ENCODE measurements at regions not wholly inside any gene's neighbourhood (a gene's known extent, or its start where the extent isn't known, plus 50 kb on each side); places are given as distances from the start of the nearest gene placed in this dataset.
"Not testable (repeated sequence)": the region's sequence is repeated elsewhere in the genome, so short reads cannot be mapped to it uniquely, and the experiment has no call there.

GRCh38 chr4:13921805-13922204 is 294.3 kb upstream of the BOD1L1 start:
- Histone ChIP-seq H3K9ac (ENCODE audit: low read depth, low read length) (no peak overlapping the region), H3K4me1 (ENCODE audit: insufficient read depth, low read length) (peaks cover 6% of the 10 kb centered on the region; the same call in 1 of the 2 replicates), H3K27me3 (ENCODE audit: insufficient read depth, low read length) (no peaks in the 10 kb centered on the region), H3K36me3 (ENCODE audit: insufficient read depth, low read depth, low read length) (no peaks in the 10 kb centered on the region), H3K4me3 (ENCODE audit: low read length) (no peak overlapping the region), H3K27ac (ENCODE audit: low read length) (no peak overlapping the region), H3K9me3 (ENCODE audit: insufficient read depth, low read depth, low read length) (no peaks in the 10 kb centered on the region)

DNA sequence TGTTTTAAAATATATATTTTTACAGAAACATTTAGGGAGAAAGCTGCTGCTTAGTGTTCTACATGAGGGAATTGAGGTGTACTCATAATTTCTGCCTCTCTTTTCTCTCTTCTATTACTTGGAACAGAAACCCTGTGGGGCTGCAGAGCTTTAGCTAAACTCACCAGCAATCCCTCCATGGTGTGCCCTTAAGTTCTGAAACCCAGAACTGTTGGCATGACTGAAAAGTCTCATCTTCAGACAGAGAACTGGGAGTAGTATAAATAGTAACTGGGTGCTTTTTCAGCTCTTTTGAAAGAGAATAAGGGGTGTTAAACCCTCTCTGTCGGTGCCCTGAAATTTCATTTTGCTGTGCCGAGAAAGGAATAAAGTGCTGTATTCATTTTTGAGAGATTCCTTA is 294.9 kb upstream of the BOD1L1 start:
- H3K9me3 ChIP-seq (ENCODE audit: insufficient read depth, low read depth, low read length), result no peaks in the 10 kb centered on the region
- no peak overlapping the region for H3K4me3 ChIP-seq (ENCODE audit: low read length)
- H3K4me1 ChIP-seq (ENCODE audit: insufficient read depth, low read length), result peaks cover 6% of the 10 kb centered on the region; the same call in 1 of the 2 replicates
- H3K36me3 ChIP-seq (ENCODE audit: insufficient read depth, low read depth, low read length), result no peaks in the 10 kb centered on the region
- H3K27ac ChIP-seq (ENCODE audit: low read length), result no peak overlapping the region
- no peak overlapping the region for H3K9ac ChIP-seq (ENCODE audit: low read depth, low read length)
- no peaks in the 10 kb centered on the region for H3K27me3 ChIP-seq (ENCODE audit: insufficient read depth, low read length)

DNA sequence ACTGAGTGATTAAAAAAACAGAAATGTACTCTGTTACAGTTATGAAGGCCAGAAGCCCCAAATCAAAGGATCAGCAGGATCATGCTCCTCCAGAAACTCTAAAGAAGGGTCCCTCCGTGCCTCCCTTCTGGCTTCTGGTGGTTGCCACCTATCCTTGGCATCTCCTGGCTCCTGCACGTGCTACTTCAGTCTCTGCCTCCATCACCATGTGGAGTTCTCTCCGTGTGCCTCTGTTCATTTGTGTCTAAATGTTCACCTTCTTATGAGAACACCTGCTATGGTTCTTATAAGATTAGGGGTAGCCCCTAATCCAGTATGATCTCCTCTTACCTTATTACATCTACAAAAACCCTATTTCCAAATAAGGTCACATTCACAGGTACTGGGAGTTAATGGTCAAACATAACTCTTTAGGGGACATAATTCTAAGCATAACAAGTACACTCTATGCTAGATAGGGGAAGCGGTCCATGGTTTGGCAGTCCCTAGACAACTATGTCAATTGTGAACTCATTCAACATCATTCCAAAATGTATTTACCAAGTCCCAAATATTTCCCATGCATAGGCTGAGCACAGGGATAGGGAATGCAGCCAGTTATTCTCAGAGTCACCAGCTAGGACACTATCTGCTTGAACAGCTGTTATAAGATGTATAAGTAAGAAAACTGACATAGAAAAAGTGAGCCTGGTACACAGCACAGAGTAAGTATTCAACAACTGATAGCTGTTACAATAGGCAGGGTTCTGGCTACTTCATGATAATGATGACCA is 295.5 kb upstream of the BOD1L1 start:
- Histone ChIP-seq H3K9ac (ENCODE audit: low read depth, low read length) (no peak overlapping the region), H3K4me3 (ENCODE audit: low read length) (no peak overlapping the region), H3K36me3 (ENCODE audit: insufficient read depth, low read depth, low read length) (no peaks in the 10 kb centered on the region), H3K27me3 (ENCODE audit: insufficient read depth, low read length) (no peaks in the 10 kb centered on the region), H3K9me3 (ENCODE audit: insufficient read depth, low read depth, low read length) (no peaks in the 10 kb centered on the region), H3K4me1 (ENCODE audit: insufficient read depth, low read length) (peaks cover 6% of the 10 kb centered on the region; the same call in 1 of the 2 replicates), H3K27ac (ENCODE audit: low read length) (no peak overlapping the region)

DNA sequence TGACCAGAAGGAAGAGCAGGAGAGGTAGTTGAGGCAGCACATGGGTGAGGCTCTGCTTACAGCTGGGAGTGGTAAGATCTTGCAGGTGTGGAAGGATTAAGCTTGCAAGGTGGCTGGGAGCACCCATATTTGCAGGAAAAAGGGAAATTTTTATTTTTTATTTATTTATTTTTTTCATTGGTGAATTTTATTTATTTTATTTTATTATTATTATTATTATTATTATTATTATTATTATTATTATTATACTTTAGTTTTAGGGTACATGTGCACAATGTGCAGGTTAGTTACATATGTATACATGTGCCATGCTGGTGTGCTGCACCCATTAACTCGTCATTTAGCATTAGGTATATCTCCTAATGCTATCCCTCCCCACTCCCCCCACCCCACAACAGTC is 297.4 kb upstream of the BOD1L1 start:
- H3K4me1 ChIP-seq (ENCODE audit: insufficient read depth, low read length); H3K27ac ChIP-seq (ENCODE audit: low read length); H3K4me3 ChIP-seq (ENCODE audit: low read length); H3K9ac ChIP-seq (ENCODE audit: low read depth, low read length); H3K27me3 ChIP-seq (ENCODE audit: insufficient read depth, low read length); H3K36me3 ChIP-seq (ENCODE audit: insufficient read depth, low read depth, low read length); H3K9me3 ChIP-seq (ENCODE audit: insufficient read depth, low read depth, low read length): not testable (repeated sequence)

DNA sequence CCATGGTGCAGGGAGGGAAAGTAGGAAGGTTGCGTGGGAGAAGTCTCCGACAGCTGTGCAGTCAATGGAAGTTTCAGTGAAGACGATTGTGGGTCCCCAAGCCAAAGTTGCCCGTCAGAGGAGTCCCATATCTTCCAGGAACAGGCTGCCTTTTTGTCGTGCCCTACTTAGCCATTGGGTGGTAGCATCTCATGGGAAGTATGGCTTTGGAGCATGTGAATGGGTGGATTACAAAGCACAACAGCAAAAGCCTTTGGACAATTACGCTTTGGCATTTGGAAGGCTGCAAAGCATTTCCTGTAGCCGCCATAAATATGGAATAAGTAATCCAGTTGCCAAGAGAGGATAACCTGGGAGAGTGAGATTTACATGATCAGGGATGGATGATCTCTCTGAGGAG is 300.7 kb upstream of the BOD1L1 start:
- no peaks in the 10 kb centered on the region for H3K36me3 ChIP-seq (ENCODE audit: insufficient read depth, low read depth, low read length)
- no peak overlapping the region for H3K9ac ChIP-seq (ENCODE audit: low read depth, low read length)
- no peaks in the 10 kb centered on the region for H3K4me1 ChIP-seq (ENCODE audit: insufficient read depth, low read length)
- H3K4me3 ChIP-seq (ENCODE audit: low read length), result no peak overlapping the region
- no peak overlapping the region for H3K27ac ChIP-seq (ENCODE audit: low read length)
- no peaks in the 10 kb centered on the region for H3K9me3 ChIP-seq (ENCODE audit: insufficient read depth, low read depth, low read length)
- H3K27me3 ChIP-seq (ENCODE audit: insufficient read depth, low read length), result no peaks in the 10 kb centered on the region

- no peak overlapping the region for H3K27ac ChIP-seq (ENCODE audit: low read length)
- no peaks in the 10 kb centered on the region for H3K9me3 ChIP-seq (ENCODE audit: insufficient read depth, low read depth, low read length)
- H3K36me3 ChIP-seq (ENCODE audit: insufficient read depth, low read depth, low read length), result no peaks in the 10 kb centered on the region
- H3K9ac ChIP-seq (ENCODE audit: low read depth, low read length), result no peak overlapping the region
- no peak overlapping the region for H3K4me3 ChIP-seq (ENCODE audit: low read length)
- no peaks in the 10 kb centered on the region for H3K4me1 ChIP-seq (ENCODE audit: insufficient read depth, low read length)
- H3K27me3 ChIP-seq (ENCODE audit: insufficient read depth, low read length), result no peaks in the 10 kb centered on the region
These were observed 302.6 kb upstream of the BOD1L1 start for GRCh38 chr4:13930155-13930554.

GRCh38 chr4:13933191-13933590 is 305.7 kb upstream of the BOD1L1 start:
- Histone ChIP-seq H3K4me1 (ENCODE audit: insufficient read depth, low read length) (no peaks in the 10 kb centered on the region), H3K27me3 (ENCODE audit: insufficient read depth, low read length) (no peaks in the 10 kb centered on the region), H3K27ac (ENCODE audit: low read length) (no peak overlapping the region), H3K9me3 (ENCODE audit: insufficient read depth, low read depth, low read length) (no peaks in the 10 kb centered on the region), H3K36me3 (ENCODE audit: insufficient read depth, low read depth, low read length) (no peaks in the 10 kb centered on the region), H3K9ac (ENCODE audit: low read depth, low read length) (no peak overlapping the region), H3K4me3 (ENCODE audit: low read length) (no peak overlapping the region)

DNA sequence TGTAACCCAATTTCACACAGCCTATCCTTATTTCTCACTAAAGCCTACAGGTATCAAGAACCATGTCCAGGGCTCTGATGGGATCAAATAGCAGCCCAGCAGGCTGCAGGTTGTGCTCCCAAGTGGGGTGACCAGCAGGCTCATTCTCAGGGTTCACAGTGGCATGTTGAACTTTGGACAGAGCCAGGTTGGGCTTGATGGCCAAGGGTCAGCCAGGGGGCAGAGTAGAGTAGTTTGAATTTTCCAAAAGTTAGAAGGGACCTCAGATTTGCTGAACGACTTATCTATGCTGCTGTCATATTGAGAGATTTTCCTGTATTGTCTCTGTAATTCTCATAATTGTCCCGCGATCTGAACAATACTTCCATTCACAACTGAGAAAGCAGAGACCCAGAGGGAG is 310.8 kb upstream of the BOD1L1 start:
- H3K4me3 ChIP-seq (ENCODE audit: low read length), result no peak overlapping the region
- H3K27ac ChIP-seq (ENCODE audit: low read length), result no peak overlapping the region
- H3K9ac ChIP-seq (ENCODE audit: low read depth, low read length), result no peak overlapping the region
- no peaks in the 10 kb centered on the region for H3K4me1 ChIP-seq (ENCODE audit: insufficient read depth, low read length)
- H3K36me3 ChIP-seq (ENCODE audit: insufficient read depth, low read depth, low read length), result no peaks in the 10 kb centered on the region
- no peaks in the 10 kb centered on the region for H3K27me3 ChIP-seq (ENCODE audit: insufficient read depth, low read length)
- no peaks in the 10 kb centered on the region for H3K9me3 ChIP-seq (ENCODE audit: insufficient read depth, low read depth, low read length)

- Histone ChIP-seq H3K27me3 (ENCODE audit: insufficient read depth, low read length) (no peaks in the 10 kb centered on the region), H3K4me3 (ENCODE audit: low read length) (no peak overlapping the region), H3K36me3 (ENCODE audit: insufficient read depth, low read depth, low read length) (no peaks in the 10 kb centered on the region), H3K9me3 (ENCODE audit: insufficient read depth, low read depth, low read length) (no peaks in the 10 kb centered on the region), H3K27ac (ENCODE audit: low read length) (no peak overlapping the region), H3K9ac (ENCODE audit: low read depth, low read length) (no peak overlapping the region), H3K4me1 (ENCODE audit: insufficient read depth, low read length) (no peaks in the 10 kb centered on the region)
These were observed 313.4 kb upstream of the BOD1L1 start for GRCh38 chr4:13940921-13941320.

DNA sequence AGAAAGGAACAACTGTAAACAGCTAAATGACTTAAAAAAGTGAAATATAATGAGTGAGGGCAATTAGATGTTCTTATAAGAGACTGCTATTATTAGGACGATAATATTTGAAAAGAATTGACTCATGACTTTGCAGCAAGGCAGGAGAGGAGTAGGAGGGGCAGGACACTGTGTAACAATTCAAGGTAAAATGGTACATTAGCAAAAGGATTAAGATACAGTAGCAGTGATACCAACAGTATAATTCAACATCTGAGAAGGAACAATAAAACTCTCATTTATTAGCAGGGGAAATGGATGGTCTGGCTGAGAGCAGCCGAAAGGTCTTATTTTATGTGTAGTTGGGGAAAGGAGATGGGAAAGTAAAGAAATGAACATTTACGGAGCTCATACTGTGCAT is 315.5 kb upstream of the BOD1L1 start:
- Histone ChIP-seq H3K9me3 (ENCODE audit: insufficient read depth, low read depth, low read length) (no peaks in the 10 kb centered on the region), H3K9ac (ENCODE audit: low read depth, low read length) (no peak overlapping the region), H3K4me3 (ENCODE audit: low read length) (no peak overlapping the region)

DNA sequence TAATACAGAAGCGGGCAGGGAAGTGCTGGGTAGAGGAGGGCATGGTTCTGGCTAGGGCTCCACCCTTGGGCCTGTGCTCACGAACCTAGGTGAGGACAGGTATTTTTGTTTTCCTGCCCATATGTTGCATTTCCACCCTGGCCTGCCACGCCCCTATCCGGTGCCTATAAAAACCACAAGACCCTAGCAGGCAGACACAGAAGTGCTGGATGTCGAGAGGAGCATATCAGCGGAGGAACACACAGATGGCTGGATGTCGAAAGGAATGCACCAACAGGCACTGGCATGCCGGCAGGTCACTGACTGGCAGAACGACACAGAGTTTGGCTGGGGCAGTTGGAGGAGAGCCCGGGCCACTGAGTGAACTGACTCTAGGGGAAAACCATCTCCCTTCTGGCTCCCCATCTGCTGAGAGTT is 316.6 kb upstream of the BOD1L1 start:
- no peaks in the 10 kb centered on the region for H3K9me3 ChIP-seq (ENCODE audit: insufficient read depth, low read depth, low read length)
- H3K9ac ChIP-seq (ENCODE audit: low read depth, low read length), result no peak overlapping the region
- H3K4me3 ChIP-seq (ENCODE audit: low read length), result no peak overlapping the region

More for the DNA sequence above, 315.5 kb upstream of the BOD1L1 start:
- Histone ChIP-seq H3K36me3 (ENCODE audit: insufficient read depth, low read depth, low read length) (no peaks in the 10 kb centered on the region), H3K4me1 (ENCODE audit: insufficient read depth, low read length) (no peaks in the 10 kb centered on the region), H3K27me3 (ENCODE audit: insufficient read depth, low read length) (no peaks in the 10 kb centered on the region), H3K27ac (ENCODE audit: low read length) (no peak overlapping the region)

DNA sequence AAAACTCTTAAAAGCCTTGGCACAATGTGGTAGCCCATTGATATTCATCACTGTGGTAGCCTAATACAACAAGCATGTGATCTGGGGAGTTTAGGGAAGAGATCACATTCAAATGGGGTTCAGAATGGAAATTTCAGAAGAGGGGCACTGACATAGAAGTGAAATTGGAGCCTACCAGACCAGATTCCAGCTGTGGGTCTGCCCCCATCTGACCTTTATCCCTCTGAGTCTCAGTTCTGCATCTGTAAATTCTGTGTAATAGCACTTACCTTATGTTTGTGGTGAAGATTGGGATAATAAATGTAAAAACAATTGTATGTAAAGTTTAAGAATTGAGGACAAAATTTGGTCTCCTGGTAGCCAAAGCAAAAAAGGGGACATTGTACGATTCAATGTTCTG is 320.4 kb upstream of the BOD1L1 start:
- Histone ChIP-seq H3K4me1 (ENCODE audit: insufficient read depth, low read length) (0 out of 2 replicates have a peak, but pooled peaks cover 3% of the 10 kb centered on the region), H3K9me3 (ENCODE audit: insufficient read depth, low read depth, low read length) (no peaks in the 10 kb centered on the region), H3K27me3 (ENCODE audit: insufficient read depth, low read length) (no peaks in the 10 kb centered on the region), H3K9ac (ENCODE audit: low read depth, low read length) (no peak overlapping the region), H3K27ac (ENCODE audit: low read length) (no peak overlapping the region), H3K4me3 (ENCODE audit: low read length) (no peak overlapping the region), H3K36me3 (ENCODE audit: insufficient read depth, low read depth, low read length) (no peaks in the 10 kb centered on the region)

More for the DNA sequence above, 316.6 kb upstream of the BOD1L1 start:
- Histone ChIP-seq H3K4me1 (ENCODE audit: insufficient read depth, low read length) (no peaks in the 10 kb centered on the region), H3K36me3 (ENCODE audit: insufficient read depth, low read depth, low read length) (no peaks in the 10 kb centered on the region), H3K27me3 (ENCODE audit: insufficient read depth, low read length) (no peaks in the 10 kb centered on the region), H3K27ac (ENCODE audit: low read length) (no peak overlapping the region)
